ENCODE measurements at regions not wholly inside any gene's neighbourhood (a gene's known extent, or its start where the extent isn't known, plus 50 kb on each side); places are given as distances from the start of the nearest gene placed in this dataset.

DNA sequence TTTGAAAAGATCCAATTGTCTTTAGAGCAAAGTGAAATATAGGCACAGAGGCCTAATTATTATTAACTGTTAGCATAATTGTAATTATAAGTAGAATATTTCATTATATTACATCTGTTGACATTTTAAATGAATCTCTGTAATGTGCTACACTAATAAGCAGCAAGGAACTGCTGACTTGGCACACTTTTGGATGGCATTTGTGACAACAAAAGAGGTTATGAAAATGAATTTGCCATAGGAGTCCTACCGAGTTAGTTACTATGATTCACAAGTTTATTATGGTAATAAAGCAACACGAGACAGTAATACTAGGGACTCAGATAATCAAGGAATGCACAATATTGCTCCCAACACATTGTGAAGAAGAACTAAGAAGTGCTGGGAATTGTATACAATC, 213.8 kb upstream of the PCDH9 start:
- in situ Hi-C loops (cut with MboI; ENCODE audit: low pct_unique_long_range_greater_than_20kb, low sequenced_read_pairs, unreplicated experiment) = no loop called here
- no peak for TF ChIP-seq CTCF (IDR thresholded peaks at IDR 0.05; ENCODE audit: extremely low read depth, insufficient read depth, missing control alignments)
- no peak for DNase-seq (ENCODE audit: low spot score)

DNA sequence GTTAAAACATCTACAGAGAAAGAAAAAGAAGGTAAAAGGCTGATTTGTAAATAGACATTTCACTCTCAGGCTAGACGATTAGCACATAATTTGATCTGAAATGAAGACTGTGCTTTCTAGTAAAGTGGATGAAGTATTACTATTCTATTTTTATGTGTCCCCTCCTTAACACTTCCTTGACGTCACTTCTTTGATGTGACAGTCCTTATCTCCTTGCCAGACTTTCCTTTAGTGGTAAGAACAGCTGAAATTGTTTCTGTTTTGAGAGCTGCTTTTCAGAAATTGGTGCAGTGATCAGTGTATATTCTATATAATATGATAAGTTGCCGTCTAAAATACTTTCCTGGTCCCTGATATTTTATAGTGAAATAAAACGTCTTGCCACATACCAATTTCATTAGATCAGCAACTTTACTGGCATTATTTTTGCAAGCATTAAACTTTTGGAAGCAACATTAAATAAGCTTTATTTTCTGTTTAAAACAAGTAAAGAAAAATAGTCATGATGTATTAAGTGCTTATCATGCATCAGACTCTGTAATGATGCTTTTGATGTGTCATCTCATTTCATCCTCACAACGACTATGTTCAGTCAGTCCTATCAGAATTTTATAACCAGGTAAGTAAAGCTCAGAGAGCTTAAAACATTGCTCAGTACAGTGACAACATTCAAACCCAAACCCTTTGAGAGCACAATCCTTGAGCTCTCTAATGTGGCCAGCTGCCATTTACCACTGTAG, 210.3 kb upstream of the PCDH9 start:
- no peak for DNase-seq (ENCODE audit: low spot score)
- TF ChIP-seq CTCF (IDR thresholded peaks at IDR 0.05; ENCODE audit: extremely low read depth, insufficient read depth, missing control alignments) = no peak
- in situ Hi-C loops (cut with MboI; ENCODE audit: low pct_unique_long_range_greater_than_20kb, low sequenced_read_pairs, unreplicated experiment) = no loop called here

DNA sequence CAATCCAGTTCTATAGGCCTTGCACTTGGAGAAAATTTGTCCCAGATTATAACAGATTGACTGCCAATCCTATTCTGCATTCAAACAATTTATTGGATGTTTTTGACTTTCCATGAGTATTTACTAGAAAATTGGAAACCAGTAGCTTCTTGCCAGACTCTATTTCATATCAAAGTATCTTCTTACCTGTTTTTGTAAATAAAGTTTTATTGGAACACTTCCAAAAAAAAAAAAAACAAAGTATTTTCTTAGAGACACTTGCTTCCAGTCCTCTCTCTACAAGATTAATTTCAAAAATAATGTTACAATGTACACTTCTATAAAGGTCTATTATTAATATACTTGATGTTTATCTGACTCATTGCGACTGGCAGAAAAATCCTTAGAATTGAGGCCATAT, 209.2 kb upstream of the PCDH9 start:
- in situ Hi-C loops (cut with MboI; ENCODE audit: low pct_unique_long_range_greater_than_20kb, low sequenced_read_pairs, unreplicated experiment) = no loop called here
- no peak for DNase-seq (ENCODE audit: low spot score)
- no peak for TF ChIP-seq CTCF (IDR thresholded peaks at IDR 0.05; ENCODE audit: extremely low read depth, insufficient read depth, missing control alignments)

GRCh38 chr13:67438465-67438864, 208.3 kb upstream of the PCDH9 start:
- TF ChIP-seq CTCF (IDR thresholded peaks at IDR 0.05; ENCODE audit: extremely low read depth, insufficient read depth, missing control alignments) = peak; percentile 20
- DNase-seq (ENCODE audit: low spot score) = no peak
- in situ Hi-C loops (cut with MboI; ENCODE audit: low pct_unique_long_range_greater_than_20kb, low sequenced_read_pairs, unreplicated experiment) = no loop called here

DNA sequence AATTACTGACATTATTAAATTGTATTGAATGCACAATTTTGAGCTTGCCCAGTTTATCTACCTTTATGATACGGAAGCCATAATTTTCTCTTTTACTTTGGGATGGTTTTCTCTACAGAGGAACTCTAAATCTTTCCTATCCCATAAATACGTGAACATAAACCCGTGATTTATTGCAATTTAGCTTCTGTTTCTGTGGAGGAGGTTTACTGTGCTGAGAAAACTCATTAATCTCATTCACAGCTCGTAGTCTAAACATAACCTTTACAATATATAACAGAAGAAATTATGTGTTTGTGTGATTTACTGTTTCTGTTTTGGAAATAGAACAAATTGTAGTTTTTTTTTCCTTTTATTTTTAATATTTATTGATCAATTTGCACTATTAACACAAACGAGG, 207.1 kb upstream of the PCDH9 start:
- in situ Hi-C loops (cut with MboI; ENCODE audit: low pct_unique_long_range_greater_than_20kb, low sequenced_read_pairs, unreplicated experiment) = no loop called here
- no peak for TF ChIP-seq CTCF (IDR thresholded peaks at IDR 0.05; ENCODE audit: extremely low read depth, insufficient read depth, missing control alignments)
- DNase-seq (ENCODE audit: low spot score) = no peak

DNA sequence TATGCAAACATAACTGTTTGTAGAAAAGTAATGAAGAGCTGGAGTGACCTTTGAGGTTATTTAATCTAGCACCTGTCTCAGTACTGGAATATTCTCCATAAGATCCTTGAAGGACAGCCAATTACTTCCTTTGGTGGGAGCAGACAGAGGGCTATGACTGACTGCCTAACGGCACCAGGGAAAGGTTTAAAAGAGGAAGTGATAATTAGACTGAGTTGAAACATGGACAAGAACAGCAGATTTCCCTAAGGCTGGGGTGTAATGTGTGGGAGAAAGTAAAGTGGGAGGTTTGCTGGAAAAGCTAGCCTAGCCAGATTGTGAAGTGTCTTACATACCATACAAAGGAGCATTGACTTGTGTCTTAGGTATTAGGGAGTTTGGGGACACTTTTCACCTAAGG, 191.3 kb upstream of the PCDH9 start:
- no peak for DNase-seq (ENCODE audit: low spot score)
- in situ Hi-C loops (cut with MboI; ENCODE audit: low pct_unique_long_range_greater_than_20kb, low sequenced_read_pairs, unreplicated experiment) = no loop called here
- TF ChIP-seq CTCF (IDR thresholded peaks at IDR 0.05; ENCODE audit: extremely low read depth, insufficient read depth, missing control alignments) = no peak

All from GM13977 (cell line).